Duodenal mucosa (tissue), 2 donors: ENCODE measurements at regions not wholly inside any gene's neighbourhood (a gene's known extent, or its start where the extent isn't known, plus 50 kb on each side); places are given as distances from the start of the nearest gene placed in this dataset.

Experiments
- H3K27ac ChIP-seq: one replicate; pipeline ENCODE4 v1.7.0; 2013; ENCODE audit warnings: low read depth, low read length
- H3K27me3 ChIP-seq, 2 donors: one replicate each; pipeline ENCODE4 v1.7.0; 2013; ENCODE audit warnings: low read length in 2 of 2, control low read depth in 1 of 2; ENCODE audit not compliant: insufficient read depth in 2 of 2, control insufficient read depth in 1 of 2
- H3K36me3 ChIP-seq, 2 donors: one replicate each; pipeline ENCODE4 v1.7.0; 2013; ENCODE audit warnings: low read length in 2 of 2, control low read depth in 1 of 2; ENCODE audit not compliant: insufficient read depth in 2 of 2, control insufficient read depth in 1 of 2
- H3K4me1 ChIP-seq, 2 donors: one replicate each; pipeline ENCODE4 v1.7.0; 2013; ENCODE audit warnings: low read length in 2 of 2, control low read depth in 1 of 2; ENCODE audit not compliant: insufficient read depth in 2 of 2, control insufficient read depth in 1 of 2
- H3K4me3 ChIP-seq, 2 donors: one replicate each; pipeline ENCODE4 v1.7.0; 2013; ENCODE audit warnings: low read length in 2 of 2, low read depth in 1 of 2
- H3K9ac ChIP-seq, 2 donors: one replicate each; pipeline ENCODE4 v1.7.0; 2013; ENCODE audit warnings: low read length in 2 of 2, low read depth in 1 of 2
- H3K9me3 ChIP-seq, 2 donors: one replicate each; pipeline ENCODE4 v1.7.0; 2013; ENCODE audit warnings: low read length in 2 of 2, control low read depth in 1 of 2; ENCODE audit not compliant: control insufficient read depth in 1 of 2

- no peaks in the 10 kb centered on the region for H3K27me3 ChIP-seq
- H3K27ac ChIP-seq = no peak overlapping the region
- no peaks in the 10 kb centered on the region for H3K36me3 ChIP-seq
- no peak overlapping the region for H3K4me3 ChIP-seq
- H3K9me3 ChIP-seq = no peaks in the 10 kb centered on the region
- peaks cover 18 to 20% of the 10 kb centered on the region in 2 donors for H3K4me1 ChIP-seq
- H3K9ac ChIP-seq = no peak overlapping the region
Observed at GRCh38 chr10:2077231-2077630, 339.9 kb upstream of the ADARB2 start.

DNA sequence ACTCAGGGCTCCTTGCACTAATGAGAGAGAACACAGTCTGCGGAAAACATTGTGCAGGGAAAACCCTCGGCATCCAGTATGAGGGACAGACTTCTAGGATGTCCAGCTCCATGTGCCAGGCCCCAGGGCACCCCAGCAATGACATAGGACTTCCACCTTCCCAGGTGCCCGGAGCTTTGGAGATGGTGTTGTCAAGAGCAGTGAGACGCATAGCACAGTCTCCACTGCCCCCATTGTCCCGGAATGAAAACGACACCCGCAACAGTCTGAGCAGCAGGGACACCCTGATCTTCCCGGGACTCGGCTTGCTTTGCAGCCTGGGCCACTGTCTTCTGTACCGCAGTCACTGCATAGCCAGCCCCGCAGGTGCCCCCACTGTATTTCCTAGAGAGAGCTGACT is 339.2 kb upstream of the ADARB2 start:
- Histone ChIP-seq H3K27ac (no peak overlapping the region), H3K4me1 (peaks cover 16 to 20% of the 10 kb centered on the region in 2 donors), H3K4me3 (no peak overlapping the region), H3K9me3 (no peaks in the 10 kb centered on the region), H3K36me3 (no peaks in the 10 kb centered on the region), H3K9ac (no peak overlapping the region), H3K27me3 (no peaks in the 10 kb centered on the region)

DNA sequence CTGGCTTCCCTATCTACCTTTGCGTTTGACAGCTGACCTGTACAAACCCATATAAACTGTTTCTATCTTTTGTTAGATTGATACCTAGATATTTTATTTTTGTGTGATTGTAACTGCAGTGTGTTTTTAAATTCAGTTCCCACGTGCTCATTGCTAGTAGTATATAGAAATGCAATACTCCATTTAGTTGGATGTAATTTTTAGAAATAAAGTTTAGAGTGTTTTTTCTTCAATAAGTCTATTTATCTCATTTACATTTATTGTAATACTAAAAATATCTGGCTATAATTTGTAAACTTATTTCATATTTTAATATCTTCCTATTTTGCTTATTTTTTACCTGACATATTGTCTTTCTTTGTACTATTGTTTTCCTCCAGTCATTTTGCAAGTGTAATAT is 329.7 kb upstream of the ADARB2 start:
- no peaks in the 10 kb centered on the region for H3K36me3 ChIP-seq
- no peaks in the 10 kb centered on the region for H3K4me1 ChIP-seq
- H3K27me3 ChIP-seq = no peaks in the 10 kb centered on the region
- no peaks in the 10 kb centered on the region for H3K9me3 ChIP-seq
- H3K9ac ChIP-seq = no peak overlapping the region
- no peak overlapping the region for H3K27ac ChIP-seq
- no peak overlapping the region for H3K4me3 ChIP-seq

DNA sequence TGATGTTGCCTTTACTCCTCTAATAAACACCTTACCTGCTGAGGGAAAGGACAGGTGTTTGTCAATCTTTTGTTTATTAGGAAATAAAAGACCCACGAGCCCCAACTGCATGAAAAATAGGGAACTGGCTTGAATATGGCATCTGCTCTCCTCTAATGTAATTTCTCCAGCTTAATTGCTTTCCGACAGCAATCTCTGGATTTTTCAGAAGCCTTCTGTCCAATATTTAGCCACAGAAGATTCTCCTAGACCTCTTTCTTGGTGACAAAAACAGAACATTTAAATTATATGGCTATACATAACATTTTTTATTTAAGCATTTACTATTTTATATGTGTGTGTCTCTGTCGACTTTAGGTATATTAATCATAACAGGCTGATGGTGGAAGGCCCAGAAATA is 317.4 kb upstream of the ADARB2 start:
- no peak overlapping the region for H3K4me3 ChIP-seq
- no peaks in the 10 kb centered on the region for H3K27me3 ChIP-seq
- no peak overlapping the region for H3K27ac ChIP-seq
- H3K9me3 ChIP-seq = no peaks in the 10 kb centered on the region
- no peaks in the 10 kb centered on the region for H3K4me1 ChIP-seq
- H3K36me3 ChIP-seq = no peaks in the 10 kb centered on the region
- no peak overlapping the region for H3K9ac ChIP-seq

DNA sequence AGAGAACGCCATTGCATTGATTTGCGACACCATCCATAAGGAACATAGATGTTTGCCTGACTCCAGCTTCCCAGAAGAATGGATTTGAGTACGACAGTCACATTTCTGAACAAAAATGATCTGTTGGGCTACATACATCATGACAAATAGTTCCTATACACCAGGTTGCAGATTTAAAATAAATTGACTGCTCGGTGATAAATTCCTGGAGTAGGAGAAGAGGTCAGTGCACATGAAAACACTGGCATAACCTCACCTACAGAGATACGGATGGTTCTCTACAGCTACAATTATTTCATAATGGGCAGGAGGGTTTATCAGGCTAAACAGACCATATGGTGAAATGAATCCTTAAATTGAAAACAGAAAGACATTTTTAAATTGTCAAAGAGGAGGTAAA is 316.5 kb upstream of the ADARB2 start:
- Histone ChIP-seq H3K27ac (no peak overlapping the region), H3K4me1 (no peaks in the 10 kb centered on the region), H3K36me3 (no peaks in the 10 kb centered on the region), H3K27me3 (no peaks in the 10 kb centered on the region), H3K4me3 (no peak overlapping the region), H3K9me3 (no peaks in the 10 kb centered on the region), H3K9ac (no peak overlapping the region)

DNA sequence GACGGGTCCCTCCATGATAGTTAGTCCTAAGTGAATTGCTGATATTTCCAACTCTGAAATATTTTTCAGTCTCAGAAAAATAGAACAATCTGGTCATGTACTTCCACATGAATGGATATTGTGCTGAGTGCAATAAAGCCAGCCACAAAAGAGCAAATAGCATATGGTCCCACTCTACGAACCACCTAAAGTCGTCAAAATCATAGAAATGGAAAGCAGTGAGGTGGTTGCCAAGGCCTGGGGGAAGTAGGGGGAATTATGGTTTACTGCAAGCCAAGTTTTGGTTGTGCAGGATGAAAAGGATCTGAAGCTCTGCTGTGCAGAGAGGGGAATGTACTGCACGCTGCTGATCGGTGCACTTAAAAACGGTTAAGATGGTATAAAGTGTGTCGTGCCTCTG is 313.8 kb upstream of the ADARB2 start:
- Histone ChIP-seq H3K36me3 (no peaks in the 10 kb centered on the region), H3K27ac (no peak overlapping the region), H3K4me3 (no peak overlapping the region), H3K9ac (no peak overlapping the region), H3K4me1 (no peaks in the 10 kb centered on the region), H3K27me3 (no peaks in the 10 kb centered on the region), H3K9me3 (no peaks in the 10 kb centered on the region)

DNA sequence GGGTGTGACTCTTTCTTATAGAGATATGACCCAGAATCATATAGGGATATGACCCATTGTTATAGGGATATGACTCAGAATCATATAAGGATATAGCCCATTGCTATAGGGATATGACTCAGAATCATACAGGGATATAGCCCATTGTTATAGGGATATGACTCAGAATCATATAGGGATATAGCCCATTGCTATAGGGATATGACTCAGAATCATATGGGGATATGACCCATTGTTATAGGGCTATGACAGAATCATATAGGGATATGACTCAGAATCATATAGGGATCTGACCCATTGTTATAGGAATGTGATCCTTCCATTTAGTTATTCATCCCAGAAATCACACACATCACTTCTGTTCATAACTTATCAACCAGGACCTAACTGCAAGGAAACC is 312.2 kb upstream of the ADARB2 start:
- Histone ChIP-seq H3K36me3 (no peaks in the 10 kb centered on the region), H3K4me1 (no peaks in the 10 kb centered on the region), H3K9ac (no peak overlapping the region), H3K27ac (no peak overlapping the region), H3K4me3 (no peak overlapping the region), H3K27me3 (no peaks in the 10 kb centered on the region), H3K9me3 (no peaks in the 10 kb centered on the region)

DNA sequence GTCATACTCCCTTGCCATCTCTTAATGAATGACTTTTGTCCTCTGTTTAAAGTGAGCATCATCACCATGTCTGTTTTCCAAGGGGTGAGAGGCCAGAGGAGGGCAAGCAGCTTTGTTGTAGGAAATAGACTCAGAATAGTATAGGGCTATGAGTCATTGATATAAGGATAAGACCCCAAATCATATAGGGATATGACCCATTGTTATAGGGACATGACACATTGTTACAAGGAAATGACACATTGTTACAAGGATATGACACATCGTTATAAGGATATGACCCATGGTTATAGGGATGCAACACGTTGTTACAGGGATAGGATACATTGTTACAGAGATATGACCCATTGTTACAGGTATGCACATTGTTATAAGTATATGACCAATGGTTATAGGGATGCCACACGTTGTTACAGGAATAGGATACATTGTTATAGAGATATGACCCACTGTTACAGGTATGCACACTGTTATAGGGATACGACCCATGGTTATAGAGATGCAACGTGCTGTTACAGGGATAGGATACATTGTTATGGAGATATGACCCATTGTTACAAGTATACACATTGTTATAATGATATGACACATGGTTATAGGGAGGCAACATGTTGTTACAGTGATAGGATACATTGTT is 311.1 kb upstream of the ADARB2 start:
- Histone ChIP-seq H3K27me3 (no peaks in the 10 kb centered on the region), H3K9ac (no peak overlapping the region), H3K36me3 (no peaks in the 10 kb centered on the region), H3K27ac (no peak overlapping the region), H3K4me3 (no peak overlapping the region), H3K9me3 (no peaks in the 10 kb centered on the region), H3K4me1 (no peaks in the 10 kb centered on the region)

GRCh38 chr10:2047679-2048078 is 310.4 kb upstream of the ADARB2 start:
- Histone ChIP-seq H3K27me3 (no peaks in the 10 kb centered on the region), H3K27ac (no peak overlapping the region), H3K9ac (no peak overlapping the region), H3K9me3 (no peaks in the 10 kb centered on the region), H3K4me1 (no peaks in the 10 kb centered on the region), H3K36me3 (no peaks in the 10 kb centered on the region), H3K4me3 (no peak overlapping the region)

DNA sequence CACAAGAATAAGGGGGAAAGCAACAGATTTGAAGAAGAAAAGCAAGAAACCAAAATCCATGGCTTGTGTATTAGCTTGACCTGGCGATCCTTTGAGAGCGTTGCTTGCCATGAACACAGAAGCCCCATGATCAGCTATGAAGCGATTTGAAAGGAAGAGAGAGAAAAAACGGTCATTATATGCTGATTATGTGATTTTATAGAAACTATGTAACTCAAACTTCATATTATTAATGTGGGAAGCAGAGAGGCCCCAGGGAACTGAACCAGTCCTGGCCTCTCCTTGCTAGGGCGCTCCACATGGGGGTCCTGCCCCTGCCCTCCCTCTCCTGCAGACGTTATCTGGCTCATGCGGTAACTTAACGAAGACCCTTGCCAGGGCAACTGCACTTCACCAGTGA is 306.1 kb upstream of the ADARB2 start:
- Histone ChIP-seq H3K36me3 (no peaks in the 10 kb centered on the region), H3K27me3 (peaks cover 0 to 3% of the 10 kb centered on the region in 2 donors), H3K9ac (no peak overlapping the region), H3K27ac (no peak overlapping the region), H3K4me1 (no peaks in the 10 kb centered on the region), H3K9me3 (no peaks in the 10 kb centered on the region), H3K4me3 (no peak overlapping the region)

DNA sequence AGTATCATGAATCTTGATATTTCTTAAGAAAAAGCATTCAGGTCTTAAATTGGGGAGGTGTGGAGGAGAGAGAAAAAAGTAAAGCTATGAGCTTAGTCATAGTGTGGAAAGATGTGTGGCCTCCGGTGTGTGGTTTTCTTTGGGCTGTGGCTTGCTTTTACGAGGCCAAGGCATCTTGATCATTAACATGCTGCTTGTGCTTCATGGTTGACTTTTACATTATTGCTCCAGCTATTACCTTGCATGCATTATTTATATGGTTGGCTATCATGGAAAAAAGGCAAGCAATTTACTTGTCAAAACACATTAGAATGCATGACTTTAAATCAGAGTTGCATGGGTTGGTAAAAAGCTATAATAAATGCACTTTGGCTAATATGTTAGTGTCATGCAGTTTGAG is 300.7 kb upstream of the ADARB2 start:
- Histone ChIP-seq H3K9ac (no peak overlapping the region), H3K4me3 (no peak overlapping the region), H3K27me3 (peaks cover 0 to 3% of the 10 kb centered on the region in 2 donors), H3K9me3 (no peaks in the 10 kb centered on the region), H3K4me1 (no peaks in the 10 kb centered on the region), H3K27ac (no peak overlapping the region), H3K36me3 (no peaks in the 10 kb centered on the region)
